Raji (cell line): ENCODE measurements at regions not wholly inside any gene's neighbourhood (a gene's known extent, or its start where the extent isn't known, plus 50 kb on each side); places are given as distances from the start of the nearest gene placed in this dataset.

ENCODE experiments used
- POLR2A ChIP-seq: IDR thresholded peaks from 2 replicates; pipeline ENCODE4 v1.6.1; 2011; ENCODE audit warnings: low read depth, low read length, control low read depth; ENCODE audit not compliant: insufficient read depth

DNA sequence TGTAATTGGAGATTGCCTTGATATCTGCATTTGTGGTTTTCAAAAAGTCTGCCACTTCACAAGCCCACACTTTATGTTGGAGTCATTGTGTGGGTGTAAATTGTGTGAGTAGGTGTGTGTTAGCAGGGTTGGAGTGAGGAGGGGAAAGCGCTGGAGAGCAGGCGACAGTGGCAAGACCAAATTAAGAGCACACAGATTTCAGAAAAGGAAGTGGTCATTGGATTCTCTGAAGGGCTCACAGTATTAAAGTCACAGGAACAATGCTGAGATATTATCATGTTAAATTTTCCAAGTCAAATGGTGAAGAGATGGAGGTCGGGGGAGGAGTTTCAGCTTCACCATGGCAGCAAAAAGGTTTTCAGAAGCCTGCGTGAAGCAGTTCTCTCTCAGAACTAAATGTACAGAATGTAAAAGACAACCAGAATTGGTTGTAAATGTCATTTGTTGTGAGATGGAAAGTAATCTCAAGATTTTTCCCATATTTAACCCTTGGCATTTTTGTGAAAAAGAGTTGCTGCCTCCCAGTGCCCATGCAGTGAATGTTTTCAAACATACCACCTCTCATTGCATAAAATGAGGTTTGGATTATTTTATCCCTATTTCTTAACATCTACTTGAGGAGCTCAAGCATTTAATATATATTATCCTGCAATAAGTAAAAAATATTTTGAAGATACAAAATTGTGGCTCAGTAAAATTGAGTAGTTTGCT, 265.9 kb downstream of the ZNF674 start:
- no peak for TF ChIP-seq POLR2A

DNA sequence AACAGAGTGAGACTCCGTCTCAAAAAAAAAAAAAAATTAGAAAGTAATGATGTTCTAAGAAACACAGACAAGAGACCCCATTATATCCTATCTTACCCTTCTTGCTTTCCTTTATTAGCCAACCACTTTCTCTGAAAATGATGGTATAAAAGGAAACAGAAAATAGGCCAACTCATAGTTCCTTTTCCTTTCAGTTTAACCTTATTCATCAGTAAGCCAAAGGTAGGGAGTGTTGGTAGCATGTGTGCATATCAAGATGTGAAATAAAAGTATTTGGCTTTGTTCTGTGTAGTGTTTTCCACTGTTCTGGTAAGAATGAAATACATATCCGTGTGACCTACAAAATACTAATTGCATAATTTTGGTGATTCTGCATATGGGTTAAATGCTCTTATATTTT, 266.6 kb downstream of the ZNF674 start:
- TF ChIP-seq POLR2A = no peak

DNA sequence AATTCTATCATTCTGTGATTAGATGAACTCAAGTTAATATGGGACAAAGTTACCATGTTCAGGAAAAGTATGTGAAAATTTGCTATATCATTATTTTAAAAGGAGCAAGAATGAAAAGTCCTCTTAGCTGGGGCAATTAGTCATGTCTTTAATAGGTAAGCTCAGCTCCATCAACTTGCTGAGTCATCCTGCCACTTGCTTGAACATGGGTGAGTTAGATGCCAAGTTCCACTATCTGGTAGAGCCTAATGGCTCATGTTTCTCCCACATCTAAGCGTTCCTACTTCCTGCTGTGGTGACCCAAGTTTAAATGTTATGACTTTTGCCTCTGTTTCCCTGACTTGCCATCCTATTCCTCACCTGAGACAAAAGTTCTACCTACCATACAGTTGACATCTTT, 276.8 kb downstream of the ZNF674 start:
- TF ChIP-seq POLR2A = no peak

DNA sequence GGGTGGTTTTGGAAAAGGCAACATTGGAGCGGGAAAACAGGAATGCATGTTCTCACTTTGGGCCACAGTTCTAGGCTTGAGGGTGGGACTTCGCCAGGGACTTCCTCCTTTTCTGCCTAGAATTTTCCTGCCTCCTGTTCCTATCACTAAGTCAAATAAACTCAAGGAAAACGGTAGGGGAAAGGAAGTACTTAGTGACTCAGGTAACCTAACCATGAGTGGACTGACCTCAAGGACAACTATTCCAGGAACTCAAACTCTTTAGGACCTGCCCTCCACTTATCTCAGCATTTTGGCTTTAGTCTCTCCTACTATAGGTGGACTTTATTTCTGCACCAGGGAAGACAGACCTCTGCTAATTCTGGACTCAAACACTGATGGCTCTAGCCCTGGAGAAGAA, 281.7 kb downstream of the ZNF674 start:
- TF ChIP-seq POLR2A = no peak

DNA sequence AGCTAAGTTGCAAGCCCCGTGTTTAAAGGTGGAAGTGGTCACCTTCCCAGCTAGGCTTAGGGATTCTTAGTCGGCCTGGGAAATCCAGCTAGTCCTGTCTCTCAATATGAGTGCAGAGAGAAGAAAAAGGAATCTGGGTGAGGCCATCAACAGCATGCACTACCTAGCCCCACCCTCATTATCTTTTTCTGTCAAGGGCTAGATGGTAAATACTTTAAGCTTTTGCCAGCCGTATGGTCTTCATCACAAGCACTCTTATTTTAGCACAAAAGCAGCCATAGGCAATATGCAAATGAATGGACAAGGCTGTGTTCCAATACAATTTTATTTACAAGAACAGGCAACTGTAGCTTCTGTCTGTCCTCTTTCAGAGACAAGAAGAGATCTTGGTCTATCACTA, 282.9 kb downstream of the ZNF674 start:
- TF ChIP-seq POLR2A = no peak

DNA sequence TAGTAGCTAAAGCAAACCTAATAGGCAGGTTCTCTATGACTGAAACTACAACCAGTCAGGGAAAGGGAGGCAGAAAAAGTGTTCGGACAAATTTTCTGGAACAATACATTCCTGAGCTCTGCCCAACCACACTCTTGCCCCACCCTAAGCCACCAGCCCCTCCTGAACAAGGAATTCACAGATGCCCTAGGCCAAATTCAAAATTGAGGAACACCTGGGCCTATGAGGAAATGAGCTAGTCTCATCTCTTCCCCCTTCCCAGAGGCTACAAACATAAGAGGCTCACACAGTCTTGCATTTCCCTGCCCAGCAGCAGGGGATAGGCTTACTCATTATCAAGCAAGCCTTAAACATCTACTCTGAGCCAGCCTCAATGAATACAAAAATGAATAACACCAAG, 284.7 kb downstream of the ZNF674 start:
- no peak for TF ChIP-seq POLR2A

DNA sequence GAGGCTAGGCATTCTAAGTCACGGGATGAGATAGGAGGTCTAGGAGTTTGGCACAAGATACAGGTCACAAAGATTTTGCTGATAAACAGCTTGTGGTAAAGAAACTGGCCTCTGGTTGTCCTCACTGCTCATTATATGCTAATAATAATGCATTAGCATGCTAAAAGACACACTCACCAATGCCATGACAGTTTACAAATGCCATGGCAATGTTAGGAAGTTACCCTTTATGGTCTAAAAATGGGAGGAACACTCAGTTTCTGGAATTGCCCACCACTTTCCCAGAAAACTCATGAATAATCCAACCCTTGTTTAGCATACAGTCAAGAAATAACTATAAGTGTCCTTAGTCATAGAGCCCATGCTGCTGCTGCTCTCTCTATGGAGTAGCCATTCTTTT, 286.9 kb downstream of the ZNF674 start:
- no peak for TF ChIP-seq POLR2A

DNA sequence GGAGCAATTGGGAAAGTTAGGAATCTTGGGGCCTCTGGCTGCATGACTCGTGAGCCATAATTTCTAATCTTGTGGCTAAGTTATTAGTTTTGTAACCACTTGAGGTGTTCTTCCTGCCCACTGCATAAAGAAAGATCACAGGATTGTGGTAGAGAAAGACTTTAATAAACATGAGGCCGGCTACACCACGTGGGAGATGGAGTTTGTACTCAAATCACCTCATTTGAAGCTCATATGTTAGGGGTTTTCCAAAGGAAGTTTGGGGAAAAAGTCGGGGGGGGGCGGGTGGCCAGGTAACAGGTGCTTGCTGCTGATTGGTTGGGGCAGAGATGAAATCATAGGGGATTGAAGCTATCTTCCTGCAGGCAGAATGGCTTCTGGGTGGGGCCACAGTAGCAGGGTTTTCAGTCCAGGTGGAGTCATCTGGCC, 287.8 kb downstream of the ZNF674 start:
- TF ChIP-seq POLR2A = no peak

DNA sequence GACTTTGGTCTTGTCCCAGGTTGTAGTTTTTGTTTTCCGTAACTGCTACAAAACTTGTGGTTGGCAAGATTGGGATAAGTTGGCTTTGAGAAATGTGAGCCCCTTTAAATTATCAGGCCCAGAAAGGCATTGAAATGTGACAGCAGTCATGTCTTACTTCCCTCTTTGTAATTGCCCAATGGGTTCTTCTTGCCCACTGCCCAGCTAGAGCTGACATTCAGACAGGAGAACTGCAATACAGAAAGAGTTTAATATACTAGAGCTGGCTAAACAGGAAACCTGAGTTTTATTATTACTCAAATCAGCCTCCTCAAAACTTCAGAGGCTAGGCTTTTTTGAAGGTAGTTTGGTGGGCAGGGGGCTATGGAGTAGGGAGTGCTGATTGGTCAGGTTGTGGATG, 288.3 kb downstream of the ZNF674 start:
- TF ChIP-seq POLR2A = no peak

DNA sequence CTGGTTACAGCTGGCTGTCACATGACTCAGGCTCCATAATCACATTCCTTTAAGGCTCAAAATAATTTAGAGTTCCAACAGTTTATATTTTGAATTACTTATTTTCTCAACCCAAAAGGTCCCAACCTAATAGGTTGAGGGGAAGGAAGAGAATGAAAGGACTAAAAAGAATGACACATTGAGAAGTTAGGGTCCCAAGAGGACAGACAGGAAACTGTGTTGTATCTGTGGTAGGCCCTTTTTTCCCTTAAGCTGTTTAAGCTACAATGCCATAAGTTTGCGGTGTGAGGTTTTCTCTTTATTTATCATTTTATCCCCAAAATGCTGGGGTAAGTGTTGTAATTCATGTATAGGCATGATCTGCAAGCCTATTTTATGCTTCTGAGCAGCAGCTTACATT, 290.2 kb downstream of the ZNF674 start:
- no peak for TF ChIP-seq POLR2A

DNA sequence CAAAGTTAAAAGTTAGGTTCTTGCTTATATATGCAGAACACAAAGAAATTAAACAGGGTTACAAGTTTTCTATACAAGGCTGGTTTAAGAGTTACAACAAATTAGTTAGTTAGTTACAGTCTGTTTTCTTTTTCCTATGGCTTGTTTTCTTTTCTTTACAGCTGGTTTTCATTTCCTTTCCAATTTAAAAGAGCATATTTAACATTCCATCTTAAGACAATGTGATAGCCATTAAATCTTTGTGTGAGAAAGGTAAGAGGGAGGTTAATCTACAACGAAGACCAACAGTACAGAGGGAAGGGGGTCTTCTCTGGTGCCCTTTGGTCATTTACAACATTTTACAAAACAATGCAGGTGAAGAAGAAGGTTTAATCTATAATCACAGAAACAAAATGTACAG, 290.6 kb downstream of the ZNF674 start:
- TF ChIP-seq POLR2A = no peak

DNA sequence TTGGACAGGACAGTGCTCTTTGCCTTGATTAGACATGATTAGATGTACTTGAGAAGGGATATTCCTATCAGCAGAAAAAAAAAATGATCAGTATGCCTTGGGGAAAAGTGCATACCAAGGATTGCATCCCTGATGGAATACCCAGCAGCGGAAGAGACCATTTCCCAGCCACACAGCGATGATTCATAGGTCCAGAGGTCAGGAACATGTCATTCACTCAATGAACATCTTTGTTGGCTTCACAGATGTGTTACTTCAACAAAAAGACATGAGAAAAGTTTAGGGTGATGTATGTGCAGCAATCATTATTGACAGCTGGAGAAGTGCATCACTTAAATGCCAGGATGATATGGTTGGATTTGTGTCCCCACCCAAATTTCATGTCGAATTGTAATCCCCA, 293.5 kb downstream of the ZNF674 start:
- no peak for TF ChIP-seq POLR2A

DNA sequence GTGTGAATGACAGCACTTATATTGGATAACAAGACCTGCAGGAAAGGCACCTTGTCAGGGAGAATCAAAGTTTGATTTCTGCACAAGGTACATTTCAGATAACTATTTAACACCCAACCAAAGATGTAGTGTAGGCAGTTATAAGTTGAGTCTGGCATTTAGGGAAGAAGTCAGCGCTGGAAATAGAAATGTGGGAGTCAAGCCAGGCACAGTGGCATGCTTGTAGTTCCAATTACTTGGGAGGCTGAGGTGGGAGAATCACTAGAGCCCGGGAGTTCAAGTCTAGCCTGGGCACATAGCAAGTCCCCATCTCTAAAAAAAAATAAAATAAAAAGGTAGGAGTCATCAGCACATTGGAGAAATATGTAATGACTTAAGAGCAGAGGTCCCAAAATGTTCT, 295.1 kb downstream of the ZNF674 start:
- no peak for TF ChIP-seq POLR2A

DNA sequence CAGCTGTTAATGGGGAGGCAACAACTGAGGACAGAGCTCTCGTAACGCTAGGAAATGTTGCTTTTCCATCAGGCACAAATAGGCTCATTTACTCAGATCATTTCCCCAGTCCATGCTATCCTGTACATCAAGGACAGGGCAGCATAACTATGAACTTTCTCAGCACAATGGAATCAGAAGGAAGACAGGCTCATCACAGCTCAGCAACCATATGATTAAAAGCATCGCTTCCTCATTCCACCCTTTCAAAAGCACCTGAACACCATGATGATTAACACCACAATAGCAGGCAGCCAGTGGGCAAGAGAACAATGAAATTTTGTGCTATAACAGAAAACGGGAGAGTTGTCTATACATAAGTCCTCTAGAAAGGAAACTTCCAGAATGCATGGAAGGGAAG, 297.8 kb downstream of the ZNF674 start:
- TF ChIP-seq POLR2A = no peak

DNA sequence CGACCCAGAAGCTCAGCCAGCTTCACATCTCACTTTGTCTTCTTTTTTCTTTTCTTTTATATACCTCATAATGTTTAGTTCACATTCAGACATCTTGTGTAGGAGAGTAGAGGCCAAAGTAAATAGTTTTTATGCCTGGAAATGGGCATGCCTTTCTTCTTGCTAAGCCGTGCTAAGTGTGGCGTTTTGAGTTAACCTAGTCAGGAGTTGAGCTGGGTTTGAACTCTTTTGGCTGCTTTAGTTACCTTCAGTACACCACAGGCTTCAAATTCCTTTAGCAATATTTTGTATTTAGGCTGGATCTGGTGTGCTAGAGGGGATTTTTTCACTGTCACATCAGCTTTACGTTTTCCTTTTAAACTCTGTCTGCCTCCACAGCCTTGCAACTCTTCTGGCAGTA, 300.8 kb downstream of the ZNF674 start:
- TF ChIP-seq POLR2A = no peak

DNA sequence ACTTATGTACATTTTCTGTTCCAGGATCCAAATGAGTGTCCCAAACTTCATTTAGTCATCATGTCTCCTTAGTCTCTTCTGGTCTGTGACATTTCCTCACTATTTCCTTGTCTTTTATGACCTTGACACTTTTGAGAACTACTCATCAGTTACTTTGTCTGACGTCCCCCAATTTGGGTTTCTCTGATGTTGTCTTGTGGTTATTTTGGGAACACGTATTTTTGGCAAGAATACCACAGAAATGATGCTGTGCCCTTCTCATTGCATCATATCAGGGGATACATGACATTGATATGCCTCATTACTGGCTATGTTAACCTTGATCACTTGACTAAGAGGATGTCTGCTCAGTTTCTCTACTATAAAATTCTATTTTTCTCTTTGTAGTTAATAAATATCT, 308.8 kb downstream of the ZNF674 start:
- no peak for TF ChIP-seq POLR2A

DNA sequence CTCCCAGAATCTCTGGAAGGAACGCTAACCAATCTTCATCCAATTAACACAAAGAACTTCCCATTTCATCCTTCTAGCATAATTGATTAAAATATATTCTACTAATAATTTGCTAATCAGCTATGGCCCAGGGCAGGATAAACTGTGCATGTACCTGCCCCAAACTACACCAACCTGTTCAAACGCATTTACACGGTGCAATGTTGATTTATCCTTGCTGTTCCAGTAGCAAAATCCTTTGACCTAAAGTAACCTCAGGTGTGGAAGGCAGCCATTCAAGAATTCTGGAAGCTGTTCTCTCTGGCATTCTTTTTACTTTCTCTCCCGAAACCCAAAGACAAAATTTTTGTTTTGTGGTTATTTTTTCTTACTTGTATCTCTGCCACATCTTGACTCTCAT, 309.4 kb downstream of the ZNF674 start:
- TF ChIP-seq POLR2A = no peak

DNA sequence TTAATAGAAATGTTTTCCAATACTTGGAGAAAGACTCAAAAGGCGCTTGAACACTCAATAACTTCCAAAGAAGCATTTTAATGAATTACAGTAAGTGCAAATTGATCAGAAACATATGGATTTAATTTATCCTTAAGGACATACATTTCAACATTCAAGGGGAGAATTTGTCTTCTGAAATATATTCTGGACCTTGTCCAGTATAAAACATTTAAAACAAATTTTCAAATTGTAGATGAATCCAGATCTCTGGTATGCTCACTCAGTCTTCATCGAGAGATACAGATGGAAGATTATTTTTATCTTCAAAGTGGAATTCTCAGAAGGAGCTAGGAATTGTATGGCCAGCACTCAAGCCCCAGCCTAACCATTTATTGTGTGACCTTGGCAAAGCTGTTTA, 310.4 kb downstream of the ZNF674 start:
- TF ChIP-seq POLR2A = no peak

DNA sequence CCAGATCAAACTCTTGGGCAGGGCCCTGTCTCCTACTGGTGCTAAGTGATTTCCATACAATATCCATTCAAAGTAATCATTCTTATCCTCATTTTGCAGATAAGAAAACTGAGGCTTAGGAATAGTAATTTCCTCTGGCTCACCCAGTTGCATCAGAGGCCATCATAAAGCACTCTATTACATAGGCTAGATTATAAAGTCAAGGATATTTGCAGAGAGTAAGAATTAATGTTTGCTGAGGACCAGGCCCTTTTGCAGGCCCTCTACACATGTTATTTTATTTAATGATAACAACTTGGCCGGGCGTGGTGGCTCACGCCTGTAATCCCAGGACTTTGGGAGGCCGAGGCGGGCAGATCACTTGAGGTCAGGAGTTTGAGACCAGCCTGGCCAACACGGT, 316.8 kb downstream of the ZNF674 start:
- TF ChIP-seq POLR2A = no peak
